Kidney (tissue), 13 donors: ENCODE measurements at regions not wholly inside any gene's neighbourhood (a gene's known extent, or its start where the extent isn't known, plus 50 kb on each side); places are given as distances from the start of the nearest gene placed in this dataset.

Source experiments
- DNase-seq, 5 donors: peaks; one replicate each; pipeline ENCODE4 v3.0.0-alpha.2; 2013 to 2020
- FAIRE-seq: peaks from 2 replicates; lab custom pipeline; 2012; peaks lifted over from hg19 to GRCh38; lab: Jason Lieb, UNC
- H3K27ac ChIP-seq, 2 donors: one replicate each; pipeline ENCODE4 v1.7.0; 2013; ENCODE audit warnings: low read depth in 2 of 2, low read length in 2 of 2, inconsistent platforms in 1 of 2
- H3K27me3 ChIP-seq: one replicate; pipeline ENCODE4 v1.7.1; 2013; ENCODE audit warnings: low read length, inconsistent platforms; ENCODE audit not compliant: control insufficient read depth, insufficient read depth
- H3K36me3 ChIP-seq, 3 donors: one replicate each; pipeline versions ENCODE4 v1.7.0 to v1.7.1; 2013; ENCODE audit warnings: low read length in 3 of 3, control low read depth in 1 of 3, inconsistent platforms in 1 of 3; ENCODE audit not compliant: insufficient read depth in 3 of 3, control insufficient read depth in 2 of 3
- H3K4me1 ChIP-seq, 3 donors: one replicate each; pipeline versions ENCODE4 v1.7.0 to v1.7.1; 2013; ENCODE audit warnings: low read length in 3 of 3, inconsistent platforms in 1 of 3, low read depth in 1 of 3; ENCODE audit not compliant: control insufficient read depth in 2 of 3, insufficient read depth in 2 of 3
- H3K4me3 ChIP-seq, 3 donors: one replicate each; pipeline versions ENCODE4 v1.7.0 to v1.8.1; 2013; ENCODE audit warnings: low read length in 3 of 3, control low read depth in 1 of 3, inconsistent platforms in 1 of 3
- H3K9ac ChIP-seq, 3 donors: one replicate each; pipeline versions ENCODE4 v1.7.0 to v1.7.1; 2013; ENCODE audit warnings: low read length in 3 of 3, control low read depth in 1 of 3, inconsistent platforms in 1 of 3
- H3K9me3 ChIP-seq, 3 donors: one replicate each; pipeline versions ENCODE4 v1.7.0 to v1.7.1; 2013; ENCODE audit warnings: low read length in 3 of 3, control low read depth in 1 of 3, inconsistent platforms in 1 of 3; ENCODE audit not compliant: control insufficient read depth in 2 of 3, insufficient read depth in 1 of 3
- intact Hi-C: fragments of 100-400 bp; cut with DNase I; formaldehyde crosslinking; loops from one replicate; pipeline ENCODE4 v1.11.1; 2022
- TF ChIP-seq, protein P1 (sequence below): IDR thresholded peaks from 3 replicates; pipeline ENCODE4 v1.5.1; 2012; ENCODE audit warnings: mild to moderate bottlenecking, moderate library complexity, borderline replicate concordance; ENCODE audit not compliant: insufficient read depth; ENCODE audit errors: extremely low read depth
- donor health status: control.
- donor health status: control.
- donor health status: control.
- donor health status: control.
- donor health status: control.
- donor health status: DM: yes; HTN: yes; CAD: no.
- donor health status: Normal renal cell carcinoma (clear cell type).

DNA sequence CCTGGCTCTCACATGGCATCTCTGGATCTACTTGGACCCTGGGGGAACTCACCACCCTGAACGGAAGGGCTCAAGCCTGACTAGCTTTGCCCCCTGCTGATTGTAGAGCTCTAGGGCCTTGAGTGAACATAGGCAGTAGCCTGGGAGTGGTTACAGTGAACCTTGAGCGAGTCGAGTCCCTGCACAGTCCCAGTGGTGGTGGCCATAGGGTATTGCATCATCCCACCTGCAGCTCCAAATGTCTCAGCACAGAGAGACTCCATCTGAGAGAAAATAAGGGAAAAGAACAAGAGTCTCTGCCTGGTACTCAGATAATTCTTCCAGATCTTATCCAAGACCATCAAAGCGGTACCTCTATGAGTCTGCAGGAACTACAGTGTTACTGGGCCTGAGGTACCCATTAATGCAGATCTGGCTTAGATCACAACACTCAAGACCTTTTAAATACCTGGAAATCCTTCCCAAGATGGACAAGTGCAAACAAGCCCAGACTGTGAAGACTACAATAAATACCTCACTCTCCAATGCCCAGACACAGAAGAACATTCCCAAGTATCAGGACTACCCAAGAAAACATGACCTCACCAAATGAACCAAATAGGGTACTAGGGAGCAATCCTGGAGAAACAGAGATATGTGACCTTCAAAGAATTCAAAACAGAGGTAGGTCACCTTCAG is 167.5 kb upstream of the TET2 start:
- TF ChIP-seq, protein P1, sequence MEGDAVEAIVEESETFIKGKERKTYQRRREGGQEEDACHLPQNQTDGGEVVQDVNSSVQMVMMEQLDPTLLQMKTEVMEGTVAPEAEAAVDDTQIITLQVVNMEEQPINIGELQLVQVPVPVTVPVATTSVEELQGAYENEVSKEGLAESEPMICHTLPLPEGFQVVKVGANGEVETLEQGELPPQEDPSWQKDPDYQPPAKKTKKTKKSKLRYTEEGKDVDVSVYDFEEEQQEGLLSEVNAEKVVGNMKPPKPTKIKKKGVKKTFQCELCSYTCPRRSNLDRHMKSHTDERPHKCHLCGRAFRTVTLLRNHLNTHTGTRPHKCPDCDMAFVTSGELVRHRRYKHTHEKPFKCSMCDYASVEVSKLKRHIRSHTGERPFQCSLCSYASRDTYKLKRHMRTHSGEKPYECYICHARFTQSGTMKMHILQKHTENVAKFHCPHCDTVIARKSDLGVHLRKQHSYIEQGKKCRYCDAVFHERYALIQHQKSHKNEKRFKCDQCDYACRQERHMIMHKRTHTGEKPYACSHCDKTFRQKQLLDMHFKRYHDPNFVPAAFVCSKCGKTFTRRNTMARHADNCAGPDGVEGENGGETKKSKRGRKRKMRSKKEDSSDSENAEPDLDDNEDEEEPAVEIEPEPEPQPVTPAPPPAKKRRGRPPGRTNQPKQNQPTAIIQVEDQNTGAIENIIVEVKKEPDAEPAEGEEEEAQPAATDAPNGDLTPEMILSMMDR: no peak
- Histone ChIP-seq H3K36me3 (no peaks in the 10 kb centered on the region), H3K9me3 (no peaks in the 10 kb centered on the region), H3K4me3 (no peak overlapping the region), H3K27me3 (no peaks in the 10 kb centered on the region), H3K4me1 (no peaks in the 10 kb centered on the region), H3K9ac (no peak overlapping the region), H3K27ac (no peak overlapping the region)
- intact Hi-C loops: no loop called here
- DNase-seq: no peak
- FAIRE-seq: no peak

DNA sequence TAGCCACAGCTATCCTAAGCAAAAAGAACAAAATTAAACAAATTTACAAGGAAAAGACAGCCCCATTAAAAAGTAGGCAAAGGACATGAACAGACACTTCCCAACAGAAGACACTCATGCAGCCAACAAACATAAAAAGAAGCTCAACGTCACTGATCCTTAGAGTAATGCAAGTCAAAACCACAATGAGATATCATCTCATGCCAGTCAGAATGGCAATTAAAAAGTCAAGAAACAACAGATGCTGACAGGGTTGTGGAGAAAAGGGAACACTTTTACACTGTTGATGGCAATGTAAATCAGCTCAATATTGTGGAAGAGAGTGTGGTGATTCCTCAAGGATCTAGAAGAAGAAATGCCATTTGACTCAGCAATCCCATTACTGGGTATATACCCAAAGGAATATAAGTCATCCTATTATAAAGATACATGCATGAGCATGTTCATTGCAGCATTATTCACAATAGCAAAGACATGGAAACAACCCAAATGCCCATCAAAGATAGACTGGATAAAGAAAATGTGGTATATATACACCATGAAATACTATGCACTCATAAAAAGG is 163.0 kb upstream of the TET2 start:
- intact Hi-C loops: no loop called here
- no peak overlapping the region for H3K9ac ChIP-seq
- H3K27me3 ChIP-seq: no peaks in the 10 kb centered on the region
- H3K36me3 ChIP-seq: no peaks in the 10 kb centered on the region
- FAIRE-seq (no peak), DNase-seq (no peak)
- no peaks in the 10 kb centered on the region for H3K4me1 ChIP-seq
- TF ChIP-seq, protein P1: no peak
- no peaks in the 10 kb centered on the region for H3K9me3 ChIP-seq
- no peak overlapping the region for H3K27ac ChIP-seq
- no peak overlapping the region for H3K4me3 ChIP-seq

DNA sequence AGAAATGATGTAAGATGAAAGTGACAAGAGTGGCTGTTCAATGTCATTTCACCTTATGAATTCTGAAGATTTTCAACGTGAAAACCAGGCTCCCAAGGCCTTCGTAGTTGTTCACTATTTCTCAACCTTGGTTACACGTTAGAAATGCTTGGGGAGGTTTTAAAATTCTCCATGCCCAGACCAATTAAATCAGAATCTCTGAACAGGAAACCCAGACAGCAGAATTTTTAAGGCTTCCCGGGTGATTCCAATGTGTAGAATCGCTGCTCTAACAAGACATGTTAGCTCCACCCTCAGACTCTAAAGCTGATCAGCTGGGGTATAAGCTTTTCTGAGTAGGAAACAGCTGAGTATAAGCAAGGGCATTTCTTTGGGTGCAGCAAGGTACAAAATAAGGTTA is 160.4 kb upstream of the TET2 start:
- no peaks in the 10 kb centered on the region for H3K9me3 ChIP-seq

More for the DNA sequence above, 160.4 kb upstream of the TET2 start:
- no peak for FAIRE-seq
- H3K9ac ChIP-seq: no peak overlapping the region
- H3K27me3 ChIP-seq: no peaks in the 10 kb centered on the region
- TF ChIP-seq, protein P1: no peak
- DNase-seq: no peak
- H3K4me1 ChIP-seq: no peaks in the 10 kb centered on the region
- no peaks in the 10 kb centered on the region for H3K36me3 ChIP-seq
- intact Hi-C loops: no loop called here
- H3K27ac ChIP-seq: no peak overlapping the region
- H3K4me3 ChIP-seq: no peak overlapping the region
